GM12874 (cell line): ENCODE measurements at regions not wholly inside any gene's neighbourhood (a gene's known extent, or its start where the extent isn't known, plus 50 kb on each side); places are given as distances from the start of the nearest gene placed in this dataset.

Experiments used
- TF ChIP-seq, protein P1 (sequence below): IDR thresholded peaks from 2 replicates; pipeline ENCODE4 v1.5.1; 2011; ENCODE audit warnings: low read depth, mild to moderate bottlenecking, control low read depth, low read length, moderate library complexity; ENCODE audit not compliant: insufficient read depth

- TF ChIP-seq, protein P1, sequence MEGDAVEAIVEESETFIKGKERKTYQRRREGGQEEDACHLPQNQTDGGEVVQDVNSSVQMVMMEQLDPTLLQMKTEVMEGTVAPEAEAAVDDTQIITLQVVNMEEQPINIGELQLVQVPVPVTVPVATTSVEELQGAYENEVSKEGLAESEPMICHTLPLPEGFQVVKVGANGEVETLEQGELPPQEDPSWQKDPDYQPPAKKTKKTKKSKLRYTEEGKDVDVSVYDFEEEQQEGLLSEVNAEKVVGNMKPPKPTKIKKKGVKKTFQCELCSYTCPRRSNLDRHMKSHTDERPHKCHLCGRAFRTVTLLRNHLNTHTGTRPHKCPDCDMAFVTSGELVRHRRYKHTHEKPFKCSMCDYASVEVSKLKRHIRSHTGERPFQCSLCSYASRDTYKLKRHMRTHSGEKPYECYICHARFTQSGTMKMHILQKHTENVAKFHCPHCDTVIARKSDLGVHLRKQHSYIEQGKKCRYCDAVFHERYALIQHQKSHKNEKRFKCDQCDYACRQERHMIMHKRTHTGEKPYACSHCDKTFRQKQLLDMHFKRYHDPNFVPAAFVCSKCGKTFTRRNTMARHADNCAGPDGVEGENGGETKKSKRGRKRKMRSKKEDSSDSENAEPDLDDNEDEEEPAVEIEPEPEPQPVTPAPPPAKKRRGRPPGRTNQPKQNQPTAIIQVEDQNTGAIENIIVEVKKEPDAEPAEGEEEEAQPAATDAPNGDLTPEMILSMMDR = no peak
Measured at GRCh38 chr2:225773148-225773547, 373.6 kb downstream of the NYAP2 start.

DNA sequence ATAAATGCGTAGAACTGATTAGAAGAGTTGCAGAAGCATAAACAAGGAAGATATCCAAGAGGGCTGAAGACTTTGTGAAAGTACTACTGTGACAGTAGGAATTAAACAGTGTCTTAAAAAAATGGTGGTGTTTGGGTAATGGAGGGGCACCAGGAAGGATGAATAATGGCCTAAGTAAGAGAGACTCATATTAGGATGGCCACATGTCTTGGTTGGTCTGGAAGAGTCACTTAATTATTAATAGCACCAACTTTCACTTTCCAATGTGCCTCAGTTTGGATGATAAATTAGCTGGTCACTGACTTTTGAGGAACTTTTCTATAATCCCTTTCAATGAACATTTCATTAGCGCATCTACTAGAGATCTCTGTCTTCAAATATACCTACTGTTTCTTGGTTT is 372.2 kb downstream of the NYAP2 start:
- TF ChIP-seq, protein P1 = no peak

DNA sequence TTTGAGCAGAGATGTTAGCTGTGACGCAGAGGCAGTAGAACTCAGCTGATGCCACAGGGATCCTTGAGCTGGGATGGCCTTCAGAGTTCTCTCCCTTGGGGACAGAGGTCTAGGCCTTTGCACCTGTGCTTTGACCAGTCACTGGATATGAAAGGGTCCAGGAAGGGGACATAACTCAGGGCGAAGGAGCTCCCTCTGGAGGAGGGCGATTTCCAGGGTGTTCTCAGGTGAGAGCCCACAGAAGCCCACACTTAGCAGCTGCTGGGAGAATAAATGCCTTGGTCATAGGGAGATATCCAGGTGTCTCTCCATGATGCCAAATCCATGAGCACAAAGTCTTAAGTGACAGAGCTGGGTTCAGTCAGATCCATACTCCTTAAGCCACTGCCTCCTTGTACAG is 369.2 kb downstream of the NYAP2 start:
- TF ChIP-seq, protein P1 = no peak

GRCh38 chr2:225766431-225766830 is 366.9 kb downstream of the NYAP2 start:
- TF ChIP-seq, protein P1 = no peak

DNA sequence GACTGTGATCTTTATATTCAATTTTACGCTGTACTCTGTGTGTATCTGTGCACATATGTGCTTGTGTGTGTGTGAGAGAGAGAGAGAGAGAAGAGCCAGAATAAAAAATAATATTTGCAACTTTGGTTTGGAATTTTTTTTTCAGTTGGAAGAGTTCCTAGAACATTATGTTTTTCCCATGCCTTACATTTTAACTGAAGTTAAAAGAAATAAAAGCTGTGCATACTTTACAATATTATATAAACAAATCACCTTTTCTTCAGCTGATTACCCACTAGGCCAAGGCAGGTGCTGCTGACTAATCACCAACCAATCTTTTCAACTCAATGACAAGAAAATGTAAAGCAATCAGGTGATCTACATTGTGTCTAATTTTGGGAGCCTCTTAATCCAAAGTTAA is 366.3 kb downstream of the NYAP2 start:
- TF ChIP-seq, protein P1 = no peak

DNA sequence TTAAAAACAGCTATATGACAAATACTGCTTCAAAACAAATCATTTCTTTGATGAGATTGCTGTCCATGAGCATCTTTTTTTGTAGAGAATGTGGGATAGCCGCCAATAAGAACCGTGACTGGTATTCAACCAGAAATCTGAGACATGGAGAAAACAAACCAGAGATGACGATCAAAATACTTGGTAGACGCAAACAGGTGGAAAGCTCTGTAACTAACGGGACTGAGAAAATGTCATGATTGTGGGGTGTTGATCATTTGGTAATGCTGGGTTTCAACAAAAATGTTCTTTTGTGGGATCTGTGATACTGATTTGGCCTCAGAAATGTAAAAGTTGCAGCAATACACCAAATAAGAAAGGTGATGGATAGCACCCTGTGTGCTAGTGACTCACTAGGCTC is 364.8 kb downstream of the NYAP2 start:
- TF ChIP-seq, protein P1 = no peak

GRCh38 chr2:225763711-225764110 is 364.2 kb downstream of the NYAP2 start:
- TF ChIP-seq, protein P1 = no peak

GRCh38 chr2:225761396-225761795 is 361.9 kb downstream of the NYAP2 start:
- TF ChIP-seq, protein P1 = no peak
